ENCODE measurements at regions not wholly inside any gene's neighbourhood (a gene's known extent, or its start where the extent isn't known, plus 50 kb on each side); places are given as distances from the start of the nearest gene placed in this dataset.

- TF ChIP-seq CTCF (IDR thresholded peaks at IDR 0.05; ENCODE audit: extremely low read depth in 1 of 2, insufficient read depth in 1 of 2, low read depth in 1 of 2, low read length in 2 of 2): no peak
- no peak for TF ChIP-seq MAX (IDR thresholded peaks at IDR 0.05; ENCODE audit: insufficient read depth, insufficient read length)
- TF ChIP-seq POLR2A (IDR thresholded peaks at IDR 0.05; ENCODE audit: low read depth, low read length): no peak
- no peak for TF ChIP-seq GATA2 (IDR thresholded peaks at IDR 0.05; ENCODE audit: insufficient read depth, insufficient read length, low read depth, low read length)
Observed at GRCh38 chr14:34168656-34169055, 217.8 kb upstream of the EGLN3 start.

Data from endothelial cell of umbilical vein (primary cell).